ENCODE measurements at regions not wholly inside any gene's neighbourhood (a gene's known extent, or its start where the extent isn't known, plus 50 kb on each side); places are given as distances from the start of the nearest gene placed in this dataset.

GRCh38 chr12:115337693-115338543 is 653.9 kb upstream of the TBX3 start:
- DNase-seq (ENCODE audit: low read depth, low spot score) (peak; percentile 8), FAIRE-seq (no peak)
- intact Hi-C loops (cut with micrococcal nuclease), result no loop called here
- Histone ChIP-seq H4K20me1 (replicated peaks; ENCODE audit: control insufficient read depth, extremely low read depth, insufficient read depth, low read length) (no peaks in the 10 kb centered on the region), H3K79me2 (ENCODE audit: control insufficient read depth, insufficient read depth, low read length) (no peaks in the 10 kb centered on the region), H3K36me3 (ENCODE audit: control insufficient read depth in 2 of 2, extremely low read depth in 1 of 2, insufficient read depth in 2 of 2, low read length in 2 of 2) (no peaks in the 10 kb centered on the region), H3K9me3 (replicated peaks; ENCODE audit: control insufficient read depth, insufficient read depth, low read length) (no peaks in the 10 kb centered on the region), H2AFZ (ENCODE audit: low read depth, low read length) (no peak overlapping the region), H3K4me1 (ENCODE audit: control insufficient read depth, extremely low read depth, insufficient read depth, low read length) (no peaks in the 10 kb centered on the region), H3K4me3 (replicated peaks in 1 of 3; ENCODE audit: insufficient read depth in 1 of 3, low read depth in 1 of 3, low read length in 3 of 3) (no peak overlapping the region), H3K9ac (replicated peaks; ENCODE audit: extremely low read depth, insufficient read depth, low read length) (no peak overlapping the region), H3K9me1 (replicated peaks; ENCODE audit: control insufficient read depth, extremely low read depth, insufficient read depth, low read length) (no peaks in the 10 kb centered on the region), H3K27me3 (ENCODE audit: control insufficient read depth in 2 of 2, insufficient read depth in 2 of 2, low read length in 2 of 2) (no peaks in the 10 kb centered on the region), H3K27ac (ENCODE audit: insufficient read depth, low read depth, low read length) (no peak overlapping the region), H3K4me2 (ENCODE audit: insufficient read depth, low read length) (no peak overlapping the region)
- dilution Hi-C loops (cut with MboI; ENCODE audit: extremely low pct_ligation_motif_present, low sequenced_read_pairs), result no loop called here
- CTCF ChIA-PET, result no interaction called here
- POLR2A ChIA-PET, result no interaction called here
- TF ChIP-seq, protein P1, sequence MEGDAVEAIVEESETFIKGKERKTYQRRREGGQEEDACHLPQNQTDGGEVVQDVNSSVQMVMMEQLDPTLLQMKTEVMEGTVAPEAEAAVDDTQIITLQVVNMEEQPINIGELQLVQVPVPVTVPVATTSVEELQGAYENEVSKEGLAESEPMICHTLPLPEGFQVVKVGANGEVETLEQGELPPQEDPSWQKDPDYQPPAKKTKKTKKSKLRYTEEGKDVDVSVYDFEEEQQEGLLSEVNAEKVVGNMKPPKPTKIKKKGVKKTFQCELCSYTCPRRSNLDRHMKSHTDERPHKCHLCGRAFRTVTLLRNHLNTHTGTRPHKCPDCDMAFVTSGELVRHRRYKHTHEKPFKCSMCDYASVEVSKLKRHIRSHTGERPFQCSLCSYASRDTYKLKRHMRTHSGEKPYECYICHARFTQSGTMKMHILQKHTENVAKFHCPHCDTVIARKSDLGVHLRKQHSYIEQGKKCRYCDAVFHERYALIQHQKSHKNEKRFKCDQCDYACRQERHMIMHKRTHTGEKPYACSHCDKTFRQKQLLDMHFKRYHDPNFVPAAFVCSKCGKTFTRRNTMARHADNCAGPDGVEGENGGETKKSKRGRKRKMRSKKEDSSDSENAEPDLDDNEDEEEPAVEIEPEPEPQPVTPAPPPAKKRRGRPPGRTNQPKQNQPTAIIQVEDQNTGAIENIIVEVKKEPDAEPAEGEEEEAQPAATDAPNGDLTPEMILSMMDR (IDR thresholded peaks at IDR 0.05; ENCODE audit: extremely low read depth in 1 of 2, insufficient read depth in 1 of 2, low read depth in 1 of 2, low read length in 2 of 2), result no peak
- no peak for TF ChIP-seq EZH2 (IDR thresholded peaks at IDR 0.05; ENCODE audit: borderline replicate concordance, low read depth, low read length, severe bottlenecking)
- TF ChIP-seq POLR2AphosphoS5 (IDR thresholded peaks at IDR 0.05; ENCODE audit: insufficient read depth, low read depth, low read length), result no peak
- TF ChIP-seq FOS (IDR thresholded peaks at IDR 0.05; ENCODE audit: borderline replicate concordance, insufficient read depth, low read length), result no peak
- BruUV-seq (replicated peaks), result no TSS peak

GRCh38 chr12:115336506-115336905 is 652.5 kb upstream of the TBX3 start:
- no peak for DNase-seq (ENCODE audit: low read depth, low spot score)
- FAIRE-seq, result no peak
- no TSS peak for BruUV-seq (replicated peaks)

More at GRCh38 chr12:115336506-115336905, 652.5 kb upstream of the TBX3 start:
- H3K27me3 ChIP-seq (ENCODE audit: control insufficient read depth in 2 of 2, insufficient read depth in 2 of 2, low read length in 2 of 2), result no peaks in the 10 kb centered on the region
- no peaks in the 10 kb centered on the region for H3K79me2 ChIP-seq (ENCODE audit: control insufficient read depth, insufficient read depth, low read length)
- POLR2A ChIA-PET, result no interaction called here
- H3K4me2 ChIP-seq (ENCODE audit: insufficient read depth, low read length), result no peak overlapping the region
- no peak overlapping the region for H3K27ac ChIP-seq (ENCODE audit: insufficient read depth, low read depth, low read length)
- H3K4me1 ChIP-seq (ENCODE audit: control insufficient read depth, extremely low read depth, insufficient read depth, low read length), result no peaks in the 10 kb centered on the region
- H3K9ac ChIP-seq (replicated peaks; ENCODE audit: extremely low read depth, insufficient read depth, low read length), result no peak overlapping the region
- H3K4me3 ChIP-seq (replicated peaks in 1 of 3; ENCODE audit: insufficient read depth in 1 of 3, low read depth in 1 of 3, low read length in 3 of 3), result no peak overlapping the region
- no peaks in the 10 kb centered on the region for H4K20me1 ChIP-seq (replicated peaks; ENCODE audit: control insufficient read depth, extremely low read depth, insufficient read depth, low read length)
- intact Hi-C loops (cut with micrococcal nuclease), result no loop called here
- no peaks in the 10 kb centered on the region for H3K9me1 ChIP-seq (replicated peaks; ENCODE audit: control insufficient read depth, extremely low read depth, insufficient read depth, low read length)
- TF ChIP-seq MYC (IDR thresholded peaks at IDR 0.05; ENCODE audit: low read depth, low read length) (no peak), EZH2 (IDR thresholded peaks at IDR 0.05; ENCODE audit: borderline replicate concordance, low read depth, low read length, severe bottlenecking) (no peak), JUN (IDR thresholded peaks at IDR 0.05; ENCODE audit: borderline replicate concordance, insufficient read depth, insufficient read length, low read depth) (no peak), FOS (IDR thresholded peaks at IDR 0.05; ENCODE audit: borderline replicate concordance, insufficient read depth, low read length) (no peak), POLR2AphosphoS5 (IDR thresholded peaks at IDR 0.05; ENCODE audit: insufficient read depth, low read depth, low read length) (no peak), POLR2A (IDR thresholded peaks at IDR 0.05; ENCODE audit: low read depth, low read length) (no peak), GATA2 (IDR thresholded peaks at IDR 0.05; ENCODE audit: insufficient read depth, insufficient read length, low read depth, low read length) (no peak)
- TF ChIP-seq, protein P1 (IDR thresholded peaks at IDR 0.05; ENCODE audit: extremely low read depth in 1 of 2, insufficient read depth in 1 of 2, low read depth in 1 of 2, low read length in 2 of 2), result no peak
- TF ChIP-seq, protein P2, sequence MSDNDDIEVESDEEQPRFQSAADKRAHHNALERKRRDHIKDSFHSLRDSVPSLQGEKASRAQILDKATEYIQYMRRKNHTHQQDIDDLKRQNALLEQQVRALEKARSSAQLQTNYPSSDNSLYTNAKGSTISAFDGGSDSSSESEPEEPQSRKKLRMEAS (IDR thresholded peaks at IDR 0.05; ENCODE audit: insufficient read depth, insufficient read length), result no peak
- H3K36me3 ChIP-seq (ENCODE audit: control insufficient read depth in 2 of 2, extremely low read depth in 1 of 2, insufficient read depth in 2 of 2, low read length in 2 of 2), result no peaks in the 10 kb centered on the region
- CTCF ChIA-PET, result interaction anchor here (1.0 kb wide), 1 partner anchor 21 kb away, joined by 3 read pairs; no protein-coding TSS in a partner anchor
- H3K9me3 ChIP-seq (replicated peaks; ENCODE audit: control insufficient read depth, insufficient read depth, low read length), result no peaks in the 10 kb centered on the region
- no peak overlapping the region for H2AFZ ChIP-seq (ENCODE audit: low read depth, low read length)
- dilution Hi-C loops (cut with MboI; ENCODE audit: extremely low pct_ligation_motif_present, low sequenced_read_pairs), result no loop called here

All from endothelial cell of umbilical vein (primary cell).